ENCODE measurements at regions not wholly inside any gene's neighbourhood (a gene's known extent, or its start where the extent isn't known, plus 50 kb on each side); places are given as distances from the start of the nearest gene placed in this dataset.

GRCh38 chr1:201673915-201674314 is 135.0 kb downstream of the NAV1 start:
- H3K36me3 ChIP-seq: no peaks in the 10 kb centered on the region
- TF ChIP-seq CTCF (IDR thresholded peaks at IDR 0.05) (no peak), POLR2AphosphoS5 (IDR thresholded peaks at IDR 0.05) (no peak), POLR2A (IDR thresholded peaks at IDR 0.05) (no peak)
- H3K4me1 ChIP-seq (replicated peaks): no peaks in the 10 kb centered on the region
- H3K27ac ChIP-seq: no peak overlapping the region
- no peak for DNase-seq (ENCODE audit: low spot score)
- no peaks in the 10 kb centered on the region for H3K27me3 ChIP-seq (replicated peaks; ENCODE audit: insufficient read depth)
- no peak overlapping the region for H3K4me3 ChIP-seq
- 91% methylated on average over 5 of the region's 5 CpGs for WGBS
- intact Hi-C loops (cut with DNase I): no loop called here
- H3K9me3 ChIP-seq: no peaks in the 10 kb centered on the region

- no peak for DNase-seq (ENCODE audit: low spot score)
- H3K4me1 ChIP-seq (replicated peaks): no peaks in the 10 kb centered on the region
- H3K36me3 ChIP-seq: no peaks in the 10 kb centered on the region
- intact Hi-C loops (cut with DNase I): no loop called here
- no peak for TF ChIP-seq POLR2A (IDR thresholded peaks at IDR 0.05)
- TF ChIP-seq POLR2AphosphoS5 (IDR thresholded peaks at IDR 0.05): no peak
- no peak for TF ChIP-seq CTCF (IDR thresholded peaks at IDR 0.05)
- H3K27ac ChIP-seq: no peak overlapping the region
- no peaks in the 10 kb centered on the region for H3K9me3 ChIP-seq
- H3K27me3 ChIP-seq (replicated peaks; ENCODE audit: insufficient read depth): no peaks in the 10 kb centered on the region
- 67% methylated on average over 5 of the region's 5 CpGs for WGBS
- H3K4me3 ChIP-seq: no peak overlapping the region
These were observed 136.2 kb downstream of the NAV1 start for GRCh38 chr1:201675143-201675542.

GRCh38 chr1:201676197-201676596 is 137.3 kb downstream of the NAV1 start:
- WGBS: 29% methylated on average over 4 of the region's 4 CpGs
- Histone ChIP-seq H3K4me3 (no peak overlapping the region), H3K9me3 (no peaks in the 10 kb centered on the region), H3K4me1 (replicated peaks) (no peaks in the 10 kb centered on the region), H3K27ac (no peak overlapping the region), H3K27me3 (replicated peaks; ENCODE audit: insufficient read depth) (no peaks in the 10 kb centered on the region), H3K36me3 (no peaks in the 10 kb centered on the region)
- TF ChIP-seq CTCF (IDR thresholded peaks at IDR 0.05) (no peak), POLR2AphosphoS5 (IDR thresholded peaks at IDR 0.05) (no peak), POLR2A (IDR thresholded peaks at IDR 0.05) (no peak)
- intact Hi-C loops (cut with DNase I): no loop called here
- DNase-seq (ENCODE audit: low spot score): no peak

GRCh38 chr1:201676641-201677040 is 137.7 kb downstream of the NAV1 start:
- intact Hi-C loops (cut with DNase I): no loop called here
- Histone ChIP-seq H3K27me3 (replicated peaks; ENCODE audit: insufficient read depth) (no peaks in the 10 kb centered on the region), H3K4me3 (no peak overlapping the region), H3K4me1 (replicated peaks) (no peaks in the 10 kb centered on the region), H3K9me3 (no peaks in the 10 kb centered on the region), H3K27ac (no peak overlapping the region), H3K36me3 (no peaks in the 10 kb centered on the region)
- no peak for DNase-seq (ENCODE audit: low spot score)
- WGBS: 87% methylated on average over 4 of the region's 4 CpGs
- no peak for TF ChIP-seq POLR2AphosphoS5 (IDR thresholded peaks at IDR 0.05)
- TF ChIP-seq POLR2A (IDR thresholded peaks at IDR 0.05): no peak
- no peak for TF ChIP-seq CTCF (IDR thresholded peaks at IDR 0.05)

GRCh38 chr1:201678264-201679101 is 139.6 kb downstream of the NAV1 start:
- TF ChIP-seq POLR2A (IDR thresholded peaks at IDR 0.05): no peak
- TF ChIP-seq POLR2AphosphoS5 (IDR thresholded peaks at IDR 0.05): no peak
- TF ChIP-seq CTCF (IDR thresholded peaks at IDR 0.05): no peak

More at GRCh38 chr1:201678264-201679101, 139.6 kb downstream of the NAV1 start:
- 40% methylated on average over 9 of the region's 9 CpGs for WGBS
- H3K36me3 ChIP-seq: no peaks in the 10 kb centered on the region
- H3K4me1 ChIP-seq (replicated peaks): no peaks in the 10 kb centered on the region
- no peak for DNase-seq (ENCODE audit: low spot score)
- H3K4me3 ChIP-seq: no peak overlapping the region
- H3K27ac ChIP-seq: no peak overlapping the region
- intact Hi-C loops (cut with DNase I): no loop called here
- no peaks in the 10 kb centered on the region for H3K27me3 ChIP-seq (replicated peaks; ENCODE audit: insufficient read depth)
- no peaks in the 10 kb centered on the region for H3K9me3 ChIP-seq
